HG02571 (cell line): ENCODE measurements at regions not wholly inside any gene's neighbourhood (a gene's known extent, or its start where the extent isn't known, plus 50 kb on each side); places are given as distances from the start of the nearest gene placed in this dataset.

Source experiments
- ATAC-seq: cut with Tn5 transposase; IDR thresholded peaks from one replicate; pipeline ENCODE4 v1.9.1; 2021; ENCODE audit warnings: mild to moderate bottlenecking, moderate library complexity; ENCODE audit not compliant: unreplicated experiment

DNA sequence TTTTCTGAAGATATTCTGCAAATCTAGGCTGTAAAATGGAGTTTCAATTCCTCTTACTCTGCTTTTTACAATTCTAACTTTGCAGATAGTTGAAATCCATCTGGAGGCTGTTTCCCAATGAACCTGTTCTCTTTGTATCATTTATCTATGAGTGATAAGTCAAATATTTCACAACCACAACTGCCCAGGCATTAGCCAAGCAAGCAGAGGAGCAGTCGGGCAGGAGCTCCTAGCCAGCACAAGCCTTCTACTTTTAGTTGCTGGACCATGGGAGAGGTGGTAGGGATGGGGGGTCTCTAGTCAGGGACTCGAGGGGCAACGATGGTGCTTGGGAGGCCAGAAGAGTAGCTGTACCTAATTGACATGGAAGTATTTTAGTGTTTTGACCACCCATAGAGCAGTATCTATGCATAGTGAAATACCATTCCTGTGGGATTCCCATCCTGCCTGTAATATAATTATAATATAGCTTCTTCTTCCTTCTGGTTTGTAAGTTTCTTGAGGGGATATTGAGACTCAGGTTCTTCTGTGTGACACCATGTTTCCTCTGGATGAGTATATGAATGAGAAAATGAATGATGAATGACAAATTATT, 353.5 kb upstream of the IL12A start:
- no peak for ATAC-seq

GRCh38 chr3:159637883-159638542, 350.6 kb upstream of the IL12A start:
- no peak for ATAC-seq

DNA sequence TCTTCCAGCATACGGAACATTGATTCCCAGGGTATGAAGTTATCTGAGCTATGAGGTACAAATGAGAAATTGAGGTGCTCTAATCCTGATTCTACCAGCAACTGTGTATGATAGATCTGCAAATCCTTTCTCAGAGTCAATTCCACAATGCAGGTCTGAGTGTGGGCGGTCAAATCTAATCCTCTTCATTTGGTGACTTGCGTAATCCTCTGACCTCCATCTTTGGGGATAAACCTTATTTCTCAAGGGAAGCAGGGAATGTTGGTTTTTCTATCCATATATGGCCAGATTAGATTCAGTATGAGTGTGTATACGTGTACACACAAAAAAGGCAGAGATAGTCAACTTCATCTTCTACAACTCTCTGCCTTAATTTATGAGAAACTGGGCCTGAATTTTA, 348.4 kb upstream of the IL12A start:
- ATAC-seq = no peak

DNA sequence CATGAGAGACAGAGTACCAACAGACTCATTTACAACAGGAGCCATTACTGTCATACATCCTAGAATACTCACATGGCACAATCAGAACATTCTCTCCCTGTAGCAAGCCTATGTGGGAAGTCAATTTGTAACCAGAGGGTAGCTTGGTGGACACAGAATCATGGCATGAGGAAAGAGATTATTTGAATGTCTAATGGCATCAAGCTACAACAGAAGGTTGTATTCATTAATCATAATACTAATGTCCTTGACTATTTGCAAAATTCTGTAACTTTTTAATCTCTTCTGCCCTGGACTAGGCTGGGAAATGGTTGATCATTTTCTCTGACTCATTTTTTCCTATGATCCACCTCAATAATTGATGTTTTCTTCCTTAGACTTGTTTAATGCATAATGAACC, 345.2 kb upstream of the IL12A start:
- no peak for ATAC-seq

- no peak for ATAC-seq
These were observed 342.8 kb upstream of the IL12A start for GRCh38 chr3:159645874-159646273.

DNA sequence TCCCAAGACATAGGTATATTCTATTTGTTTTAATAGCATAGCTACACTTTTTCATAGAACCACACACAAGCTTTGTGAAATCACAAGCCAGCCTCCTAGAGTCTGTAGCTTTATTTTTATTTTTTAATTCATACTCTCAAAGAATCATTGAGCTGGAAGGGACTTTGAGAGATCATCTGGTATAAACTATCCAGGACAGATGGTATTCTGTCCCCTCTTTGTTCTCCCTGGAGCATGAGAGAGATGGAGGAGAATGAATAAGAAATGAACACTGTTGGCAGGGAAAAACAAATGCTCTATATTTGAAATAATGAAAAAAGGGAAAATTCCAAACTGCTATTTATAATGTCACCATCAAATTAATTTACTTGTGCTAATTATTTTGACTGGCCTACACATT, 338.7 kb upstream of the IL12A start:
- ATAC-seq = no peak

DNA sequence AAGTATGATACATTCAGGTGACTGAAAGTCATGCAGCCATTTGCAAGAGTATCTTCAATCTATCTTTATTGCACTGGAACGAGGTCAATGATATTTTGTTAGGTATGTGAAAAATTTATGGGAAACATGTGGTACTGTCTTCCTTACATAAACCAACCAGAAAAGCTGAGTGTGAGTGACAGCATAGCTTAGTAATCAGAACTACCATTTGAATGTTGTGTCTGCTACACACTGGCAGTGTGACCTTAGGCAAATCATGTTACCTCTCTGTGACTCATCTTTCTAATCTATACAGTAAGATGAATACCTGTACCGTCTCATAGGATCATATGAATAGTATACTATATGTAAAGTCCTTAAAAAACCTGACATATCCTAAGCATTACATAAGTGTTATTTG, 337.9 kb upstream of the IL12A start:
- no peak for ATAC-seq

- ATAC-seq = no peak
These were observed 336.2 kb upstream of the IL12A start for GRCh38 chr3:159652452-159652851.

DNA sequence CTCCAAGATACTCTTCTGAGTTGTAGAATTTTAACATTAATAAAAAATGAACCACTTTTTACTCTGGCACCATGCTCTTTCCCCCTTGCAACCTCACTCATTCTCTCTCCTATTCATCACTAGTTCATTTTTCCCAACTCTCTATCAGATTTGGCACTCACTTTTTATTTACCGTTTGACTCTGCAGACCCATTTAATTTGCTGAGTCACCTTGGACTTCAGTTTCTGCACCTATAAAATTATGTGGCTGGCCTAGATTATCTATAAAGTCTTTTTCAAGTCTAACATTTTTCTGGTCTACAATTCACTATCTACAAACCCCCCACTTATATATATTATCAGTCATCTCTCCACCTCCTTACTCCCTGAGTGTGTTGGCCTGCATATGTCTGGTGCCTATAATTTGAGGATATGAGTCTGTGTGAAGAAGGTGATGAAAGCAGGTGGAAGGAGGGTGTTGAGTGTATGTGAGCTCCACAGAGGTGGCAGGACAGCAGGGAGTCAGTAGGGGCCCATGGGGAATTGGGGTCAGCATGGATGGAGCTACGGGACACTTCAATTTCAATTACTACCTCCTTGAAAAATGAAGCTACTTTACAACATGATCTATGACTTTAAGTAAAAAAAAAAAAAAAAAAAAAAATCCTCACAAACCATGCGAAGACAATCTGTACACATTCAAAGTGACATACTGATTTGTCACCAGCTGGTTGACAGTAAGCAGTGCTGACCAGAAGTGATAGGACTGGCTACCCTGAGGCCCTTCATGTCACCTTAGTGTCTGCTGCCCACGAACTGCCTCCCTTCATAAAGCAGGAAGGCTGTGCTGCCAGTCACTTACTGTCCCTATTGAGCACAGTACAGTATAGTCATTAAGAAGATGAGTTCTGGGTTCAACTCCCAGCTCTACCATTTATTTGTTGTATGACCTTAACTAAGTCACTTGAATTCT, 334.2 kb upstream of the IL12A start:
- no peak for ATAC-seq

- ATAC-seq = no peak
These were observed 333.4 kb upstream of the IL12A start for GRCh38 chr3:159655202-159655601.

DNA sequence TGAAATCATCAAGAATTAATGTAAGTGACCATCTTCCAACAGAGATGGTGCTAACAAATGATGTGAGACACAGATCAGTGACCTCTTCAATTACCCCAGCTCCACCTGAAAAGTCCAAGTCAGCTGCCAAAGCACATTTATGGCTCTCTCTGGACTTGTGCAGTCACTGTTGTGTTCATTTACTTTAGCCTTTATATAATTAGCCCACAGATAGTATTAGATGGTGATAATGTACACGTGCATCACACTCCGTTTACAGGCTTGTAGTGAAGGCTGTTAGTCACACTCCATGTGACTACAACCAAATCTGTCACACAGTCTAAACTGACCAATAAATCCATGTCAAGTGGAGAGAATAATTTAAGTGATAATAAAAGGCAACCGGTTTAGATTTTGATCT, 331.5 kb upstream of the IL12A start:
- no peak for ATAC-seq

DNA sequence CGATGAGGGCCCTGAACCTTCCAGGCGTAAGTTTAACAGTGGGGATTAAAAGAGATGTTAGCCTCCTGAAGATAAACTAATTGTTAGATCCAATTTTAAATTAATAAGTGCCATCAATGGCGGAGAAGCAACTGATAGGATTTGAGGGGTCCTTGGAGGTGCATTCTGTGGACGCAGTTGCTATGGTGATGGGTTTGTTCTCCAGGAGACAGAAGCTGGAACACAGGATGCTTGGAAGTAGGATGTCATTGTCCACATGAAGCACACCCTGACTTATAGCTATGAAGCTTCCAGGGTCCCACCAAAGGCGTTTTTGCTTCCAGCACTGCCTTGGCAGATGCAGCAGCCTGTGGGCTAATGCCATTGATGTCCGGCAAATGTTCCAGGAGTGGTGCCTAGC, 331.0 kb upstream of the IL12A start:
- no peak for ATAC-seq

DNA sequence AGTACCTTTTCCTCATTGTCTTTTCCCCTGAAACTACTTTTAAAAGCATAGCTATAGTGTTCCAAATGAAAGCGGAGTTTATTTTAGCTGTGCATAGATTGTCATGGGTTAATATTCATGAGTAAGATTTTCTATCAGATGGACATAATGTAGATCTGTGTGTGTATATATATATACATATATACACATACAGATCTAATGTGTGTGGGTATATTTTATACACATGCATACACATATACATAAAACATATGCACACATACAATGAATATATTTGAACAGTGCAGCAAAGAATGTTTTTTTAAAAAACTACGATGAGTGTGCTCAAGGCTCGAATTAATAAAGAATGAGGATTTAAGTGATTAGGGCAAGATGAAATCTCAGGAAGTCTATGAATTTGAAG, 328.3 kb upstream of the IL12A start:
- no peak for ATAC-seq

DNA sequence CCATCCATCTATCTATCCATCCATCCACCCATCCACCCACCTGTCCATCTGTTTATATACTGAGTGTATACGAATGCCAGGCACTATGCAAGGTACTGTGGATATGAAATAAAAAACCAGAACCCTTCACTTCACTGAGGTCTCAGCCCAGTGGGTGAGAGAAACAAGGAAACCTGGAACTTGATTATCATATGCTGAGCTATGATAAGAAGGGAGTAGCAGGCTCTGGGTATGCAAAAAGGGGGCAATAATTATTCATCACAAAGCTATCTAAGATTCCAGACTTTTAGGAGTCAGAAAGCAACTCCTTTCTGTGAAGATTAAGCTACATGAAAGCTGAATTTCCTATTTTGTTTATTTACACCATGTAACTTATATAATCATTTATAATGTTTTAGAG, 327.7 kb upstream of the IL12A start:
- ATAC-seq = no peak

DNA sequence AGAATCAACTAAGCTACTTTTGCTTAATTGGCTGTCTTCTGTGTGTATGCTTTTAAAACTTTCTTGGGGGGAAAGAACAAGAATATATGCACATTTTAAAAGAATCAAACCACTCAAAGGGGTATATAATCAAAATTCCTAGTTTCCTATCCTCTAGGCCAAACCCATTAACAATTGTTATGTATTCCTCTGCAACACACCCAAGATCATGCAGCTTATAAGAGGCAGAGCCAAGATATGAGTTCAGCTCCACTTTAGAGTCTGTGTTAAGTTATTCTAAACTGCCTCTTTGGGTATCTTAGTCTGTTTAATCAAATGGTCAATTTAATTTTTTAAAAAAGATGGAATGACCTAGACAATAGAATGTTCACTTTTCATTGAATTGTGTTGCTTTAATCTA, 326.1 kb upstream of the IL12A start:
- no peak for ATAC-seq

GRCh38 chr3:159664006-159664405, 324.6 kb upstream of the IL12A start:
- ATAC-seq = no peak

GRCh38 chr3:159664653-159665052, 324.0 kb upstream of the IL12A start:
- ATAC-seq = no peak

GRCh38 chr3:159667261-159667660, 321.4 kb upstream of the IL12A start:
- no peak for ATAC-seq

GRCh38 chr3:159668461-159668860, 320.2 kb upstream of the IL12A start:
- ATAC-seq = no peak

GRCh38 chr3:159668990-159669476, 319.6 kb upstream of the IL12A start:
- no peak for ATAC-seq

DNA sequence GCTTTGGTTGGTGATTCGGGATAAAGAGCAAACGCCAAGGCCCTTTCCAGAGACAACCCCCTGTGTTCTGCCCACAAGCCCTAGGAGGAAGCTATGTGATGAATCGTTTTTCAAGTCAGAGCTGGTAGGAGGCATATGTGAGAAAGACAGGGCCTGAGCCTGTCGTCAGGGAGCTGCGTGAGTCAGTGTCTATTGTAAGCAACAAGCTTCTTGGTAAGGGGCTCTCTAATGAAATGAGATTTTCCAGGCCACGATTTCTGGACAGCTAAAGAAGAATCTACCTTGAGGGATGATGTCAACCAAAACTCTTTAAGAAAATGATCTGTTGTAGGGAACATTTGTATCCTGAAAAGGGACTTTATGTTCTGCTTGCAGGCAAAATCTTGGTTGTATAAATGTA, 318.9 kb upstream of the IL12A start:
- no peak for ATAC-seq
